Muscle of arm (tissue), 1 donor: ENCODE measurements at regions not wholly inside any gene's neighbourhood (a gene's known extent, or its start where the extent isn't known, plus 50 kb on each side); places are given as distances from the start of the nearest gene placed in this dataset.
"Not testable (repeated sequence)": the region's sequence is repeated elsewhere in the genome, so short reads cannot be mapped to it uniquely, and the experiment has no call there.

Experiments
- DNase-seq: peaks from one replicate; pipeline ENCODE4 v3.0.0-alpha.2; 2013

DNA sequence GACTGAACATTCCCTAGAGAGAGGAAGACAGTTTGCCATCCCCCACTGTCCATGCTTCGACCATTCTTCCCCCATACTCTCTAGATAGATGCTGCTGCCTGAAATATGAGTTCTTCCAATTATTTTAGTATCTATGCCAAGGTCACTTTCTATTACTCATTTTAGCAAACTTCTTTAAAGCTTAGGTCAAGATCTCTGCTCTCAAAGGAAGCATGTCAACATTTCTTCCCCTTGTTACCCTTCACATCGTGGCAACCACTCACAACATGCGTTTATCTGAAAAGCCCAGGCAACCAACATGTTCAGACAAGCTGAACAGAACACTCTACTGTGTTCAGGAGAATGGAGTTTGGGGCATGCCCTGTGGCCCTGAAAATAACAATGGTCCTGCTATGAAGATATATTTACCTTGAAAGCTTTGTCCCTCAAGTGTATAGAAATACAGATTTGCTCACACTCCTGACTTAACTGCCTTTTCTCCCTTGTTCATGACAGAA is 138.4 kb upstream of the KIF2A start:
- DNase-seq: no peak

DNA sequence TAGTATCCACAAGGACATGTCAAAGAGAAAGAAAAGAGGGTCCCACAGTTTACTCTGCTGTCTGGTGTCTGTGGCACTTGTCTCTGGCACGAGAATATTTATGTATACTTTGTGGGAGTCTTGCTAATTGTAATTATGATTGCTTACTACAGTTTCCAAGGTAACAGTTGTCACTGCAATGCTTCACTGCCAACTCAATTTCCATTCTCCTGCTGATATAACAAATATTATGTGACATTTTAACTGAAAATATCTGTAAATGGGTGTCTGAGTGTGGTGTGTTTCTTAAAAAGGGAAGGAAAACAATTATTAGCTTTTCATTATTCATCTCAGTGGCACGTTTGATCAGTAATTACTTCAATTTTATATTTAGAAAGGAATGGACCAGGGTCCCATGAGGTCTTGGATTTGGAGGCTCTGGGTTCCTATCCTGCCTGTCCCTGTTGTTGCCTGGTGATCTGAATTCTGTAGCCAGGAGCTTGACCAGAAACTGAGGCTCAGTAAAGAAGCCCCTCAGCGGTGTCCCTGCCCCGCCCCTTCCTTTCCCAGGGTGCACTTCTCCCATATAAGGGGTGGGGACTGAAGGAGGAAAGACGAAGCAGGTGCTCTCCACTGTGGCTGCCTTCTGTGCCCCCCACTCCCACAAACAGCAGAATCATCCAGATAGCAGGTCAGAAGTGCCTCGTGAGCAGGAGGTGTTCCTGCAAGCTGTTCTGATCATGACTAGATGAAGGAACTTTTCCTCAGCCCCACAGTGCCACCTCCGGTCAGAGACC is 137.3 kb upstream of the KIF2A start:
- DNase-seq: no peak

DNA sequence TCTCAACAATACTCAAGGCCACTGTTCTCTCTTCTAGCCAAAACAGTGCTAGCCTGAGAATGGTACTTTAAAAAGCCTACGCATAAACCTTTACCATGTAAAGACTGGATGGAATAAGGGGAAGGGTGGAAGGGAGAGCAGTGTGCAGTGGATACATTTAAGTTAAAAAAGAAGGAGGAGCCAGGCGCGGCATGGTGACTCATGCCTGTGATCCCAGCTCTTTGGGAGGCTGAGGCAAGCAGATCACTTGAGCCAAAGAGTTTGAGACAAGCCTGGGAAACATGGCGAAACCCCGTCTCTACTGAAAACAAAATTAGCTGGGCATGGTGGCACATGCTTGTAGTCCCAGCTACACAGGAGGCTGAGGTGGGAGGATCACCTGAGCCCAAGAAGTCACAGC is 127.7 kb upstream of the KIF2A start:
- DNase-seq: no peak

DNA sequence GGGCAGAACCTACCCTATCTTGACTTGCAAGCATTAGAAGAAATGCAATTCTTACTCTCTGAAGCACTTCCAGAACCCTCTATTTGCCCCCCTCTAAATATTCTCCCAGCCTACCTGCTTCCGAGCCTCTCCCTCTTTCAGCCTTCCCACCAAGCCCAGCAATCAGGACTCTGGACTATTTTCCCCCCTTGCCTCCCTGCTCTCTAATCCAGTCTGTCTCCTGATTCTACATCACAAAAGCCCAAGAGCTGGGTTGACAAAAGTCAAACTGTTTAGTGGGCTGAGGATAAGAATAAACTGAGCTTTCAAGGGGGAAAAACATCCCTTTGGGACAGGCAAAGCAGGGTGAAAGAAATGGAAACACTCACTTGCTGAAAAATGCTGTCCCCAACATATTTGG is 123.2 kb upstream of the KIF2A start:
- no peak for DNase-seq

DNA sequence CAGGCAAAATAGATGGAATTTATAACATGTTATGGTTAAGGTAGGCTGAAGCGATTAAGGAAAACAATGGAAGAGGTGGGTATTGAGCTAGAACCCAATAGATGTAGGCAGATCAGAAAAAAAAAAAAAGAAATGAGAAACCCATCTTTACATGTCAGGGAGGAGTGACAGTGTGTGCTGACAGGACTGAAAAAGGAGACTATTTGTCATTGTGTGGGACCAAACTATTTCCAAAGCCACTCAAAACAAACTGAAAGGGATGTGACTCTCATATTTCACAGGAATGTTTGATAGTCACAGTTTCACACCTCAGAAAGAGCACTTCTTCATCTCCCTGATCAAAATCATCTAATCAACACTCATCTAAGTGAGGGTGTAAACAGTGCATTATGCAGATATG is 122.3 kb upstream of the KIF2A start:
- DNase-seq: no peak

DNA sequence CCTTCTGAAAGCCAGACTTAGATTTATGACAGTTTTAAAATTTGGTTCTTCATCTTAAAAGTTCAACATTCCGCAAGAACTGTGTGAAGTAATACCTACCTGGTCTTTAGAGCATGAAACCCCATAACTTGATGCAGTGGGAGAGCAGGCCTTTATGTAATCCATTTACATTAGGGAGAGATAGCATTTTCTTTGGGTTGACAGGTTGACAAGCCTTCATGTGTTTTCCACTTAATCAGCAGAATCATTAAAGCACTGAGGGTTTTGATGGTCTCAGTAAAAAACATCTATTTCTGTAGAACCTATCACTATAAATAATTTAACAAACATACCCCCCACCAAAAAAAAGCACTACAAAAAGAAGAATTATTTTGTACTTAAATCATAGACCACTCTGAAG is 121.6 kb upstream of the KIF2A start:
- DNase-seq: no peak

DNA sequence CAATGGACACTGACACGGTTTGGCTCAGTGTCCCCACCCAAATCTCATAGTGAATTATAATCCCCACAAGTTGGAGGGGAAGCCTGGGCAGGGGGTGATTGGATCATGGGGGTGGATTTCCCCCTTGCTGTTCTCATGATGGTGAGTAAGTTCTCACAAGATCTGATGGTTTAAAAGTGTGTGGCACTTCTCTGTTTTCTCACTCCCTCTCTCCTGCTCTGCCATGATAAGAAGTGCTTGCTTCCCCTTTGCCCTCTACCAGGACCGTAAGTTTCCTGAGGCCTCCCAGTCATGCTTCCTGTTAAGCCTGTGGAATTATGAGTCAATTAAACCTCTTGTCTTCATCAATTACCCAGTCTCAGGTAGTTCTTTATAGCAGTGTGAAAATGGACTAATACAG is 115.8 kb upstream of the KIF2A start:
- no peak for DNase-seq

DNA sequence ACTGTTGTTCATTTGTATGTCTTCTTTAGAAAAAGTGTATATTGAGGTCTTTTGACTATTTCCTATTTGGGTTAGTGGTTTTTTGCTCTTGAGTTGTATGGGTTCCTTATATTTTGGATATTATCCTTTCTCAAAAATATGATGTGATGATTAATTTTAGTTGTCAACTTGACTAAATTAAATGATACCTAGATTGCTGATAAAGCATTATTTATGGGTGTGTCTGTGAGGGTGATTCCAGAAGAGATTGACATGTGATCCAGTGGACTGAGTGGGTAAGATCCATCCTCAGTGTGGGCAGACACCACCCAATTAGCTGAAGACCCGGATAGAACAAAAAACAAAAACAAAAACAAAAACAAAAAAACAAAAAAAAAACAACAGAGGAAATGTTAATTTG is 115.1 kb upstream of the KIF2A start:
- DNase-seq: no peak

DNA sequence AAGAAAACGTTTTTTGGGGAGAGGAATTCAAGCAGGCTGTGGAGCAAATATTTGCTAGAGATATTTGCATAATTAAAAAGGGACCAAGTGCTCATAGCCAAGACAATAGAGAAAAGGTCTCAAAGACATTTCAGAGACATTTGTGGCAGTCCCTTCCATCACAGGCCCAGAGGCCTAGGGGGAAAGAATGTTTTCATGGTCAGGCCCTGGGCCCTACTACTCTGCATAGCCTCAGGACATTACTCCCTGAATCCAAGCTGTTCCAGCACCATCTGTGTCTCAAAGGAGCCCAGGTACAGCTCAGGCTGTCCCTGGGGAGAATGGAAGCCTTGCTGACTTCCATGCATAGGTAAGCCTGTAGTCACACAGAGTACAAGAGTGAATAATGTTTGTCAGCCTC is 113.0 kb upstream of the KIF2A start:
- DNase-seq: no peak

DNA sequence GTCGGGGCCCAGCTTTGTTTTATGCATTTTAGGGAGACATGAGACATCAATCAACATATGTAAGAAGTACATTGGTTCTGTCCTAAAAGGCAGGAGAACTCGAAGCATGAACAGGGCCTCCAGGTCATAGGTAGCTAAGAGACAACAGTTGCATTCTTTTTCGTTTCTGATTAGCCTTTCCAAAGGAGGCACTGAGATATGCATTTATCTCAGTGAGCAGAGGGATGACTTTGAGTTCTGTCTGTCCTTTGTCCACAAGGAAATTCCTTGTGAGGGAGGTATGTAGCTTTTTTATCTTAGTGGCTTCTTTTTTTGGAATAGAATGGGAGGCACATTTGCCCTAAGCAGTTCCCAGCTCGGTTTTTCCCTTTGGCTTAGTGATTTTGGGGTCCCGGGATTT is 109.5 kb upstream of the KIF2A start:
- not testable (repeated sequence) for DNase-seq

DNA sequence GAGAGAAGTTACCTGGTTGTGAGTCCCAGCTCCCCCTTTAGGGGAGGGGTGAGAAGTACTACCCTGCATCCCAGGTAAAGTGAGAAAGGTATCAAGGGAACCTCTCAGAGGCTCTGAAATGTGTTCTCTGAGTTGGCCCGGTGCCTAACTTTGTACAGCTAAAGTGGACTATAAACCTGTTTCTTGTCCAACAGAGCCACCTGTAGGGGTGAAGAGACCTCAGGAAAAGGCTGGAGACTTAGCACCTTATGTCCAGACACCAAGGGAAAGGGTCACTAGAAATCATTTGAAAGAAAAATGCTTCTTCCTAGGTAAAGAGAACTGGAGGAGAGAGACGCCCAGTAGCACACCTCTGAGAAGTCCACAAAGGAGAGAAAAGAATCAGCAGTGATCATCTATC is 108.3 kb upstream of the KIF2A start:
- no peak for DNase-seq

DNA sequence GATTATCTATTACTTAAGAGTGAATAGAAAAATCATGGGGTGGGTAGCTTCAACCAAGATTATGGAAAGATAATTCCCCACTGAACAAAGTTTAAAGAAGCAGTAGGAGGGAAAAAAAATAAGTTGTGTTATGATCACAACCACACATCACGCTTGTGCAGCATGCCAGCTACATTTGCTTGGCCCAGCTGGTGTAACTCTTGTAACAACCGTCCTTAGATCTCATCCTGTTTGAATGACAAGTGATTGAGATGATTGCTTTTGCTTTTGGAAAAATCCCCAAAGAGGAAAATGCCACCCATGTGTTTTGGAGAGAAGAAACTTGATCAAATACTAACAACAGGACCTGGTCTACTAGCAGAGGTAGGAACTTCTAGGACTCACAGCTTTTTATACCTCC is 107.6 kb upstream of the KIF2A start:
- DNase-seq: no peak

DNA sequence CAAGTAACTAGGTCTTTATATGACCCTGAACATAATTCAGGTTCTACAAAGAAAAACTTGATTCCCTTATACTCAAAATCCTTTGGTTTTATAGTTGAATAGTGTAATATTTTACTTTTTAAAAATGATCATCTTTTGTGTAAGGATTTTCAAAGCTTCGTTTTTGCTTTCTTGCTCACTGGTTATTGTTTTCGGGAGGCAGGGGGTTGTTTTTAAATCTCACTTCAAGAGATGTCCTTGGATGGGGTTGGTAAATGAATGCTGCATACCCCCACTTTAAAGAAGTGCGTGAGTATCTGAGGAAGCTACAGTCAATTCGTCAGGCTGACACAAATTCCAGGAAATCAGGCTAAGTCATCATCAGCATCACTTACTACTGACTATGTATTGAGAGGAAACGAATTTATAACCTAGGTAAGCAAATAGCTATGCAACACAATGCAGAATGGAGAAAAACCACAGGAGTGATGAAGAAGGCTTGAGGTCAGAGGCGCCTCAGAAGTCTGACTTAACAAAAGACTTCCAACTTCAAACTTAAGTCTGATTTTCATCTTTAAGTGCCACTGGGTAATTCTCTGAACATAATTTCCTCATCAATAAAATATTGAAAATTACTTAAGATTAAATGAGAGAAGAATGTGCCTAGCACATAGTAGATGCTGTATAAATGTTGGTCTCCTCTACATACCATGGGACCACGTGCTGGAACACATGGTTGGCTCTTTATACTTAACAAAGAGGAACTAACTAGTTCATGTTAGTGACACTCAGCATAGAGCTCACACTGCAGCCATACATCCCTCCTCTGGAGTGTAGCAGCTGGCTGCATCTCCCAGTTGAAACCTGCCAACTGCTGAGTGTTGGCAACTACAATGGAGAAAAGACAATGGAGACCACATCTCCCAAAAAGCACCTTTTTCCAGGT is 106.0 kb upstream of the KIF2A start:
- no peak for DNase-seq

DNA sequence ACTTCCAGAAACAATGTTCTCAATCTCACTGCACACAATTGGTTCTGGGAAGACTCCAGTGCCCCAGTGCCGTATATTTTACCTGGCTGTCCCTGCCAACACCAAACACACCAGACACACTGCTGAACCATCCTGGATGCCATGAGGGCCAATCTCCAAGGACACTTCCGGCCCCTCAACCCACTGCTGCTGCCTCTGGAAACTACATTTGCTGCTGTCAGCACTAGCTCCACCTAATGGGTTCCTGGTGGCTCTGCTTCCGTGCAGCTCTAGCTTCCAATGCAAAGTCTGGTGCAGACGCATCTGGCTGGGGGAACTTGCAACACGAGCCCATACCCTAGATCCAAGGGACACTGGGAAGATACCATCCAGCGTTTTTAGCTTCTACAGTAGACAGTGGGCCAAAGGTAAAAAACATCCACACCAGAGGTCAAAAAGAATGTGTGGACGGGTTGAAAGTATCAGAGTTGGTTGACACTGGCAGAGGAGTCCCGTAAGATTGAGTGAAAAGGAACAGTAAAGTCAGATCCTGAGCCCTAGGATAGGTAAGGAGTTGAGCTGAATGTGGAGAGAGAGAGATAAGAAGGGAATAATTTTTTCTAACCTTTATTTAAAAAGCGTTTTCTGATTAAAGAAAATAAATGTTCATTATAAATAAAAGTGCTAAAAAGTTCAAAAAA is 99.7 kb upstream of the KIF2A start:
- DNase-seq: no peak

DNA sequence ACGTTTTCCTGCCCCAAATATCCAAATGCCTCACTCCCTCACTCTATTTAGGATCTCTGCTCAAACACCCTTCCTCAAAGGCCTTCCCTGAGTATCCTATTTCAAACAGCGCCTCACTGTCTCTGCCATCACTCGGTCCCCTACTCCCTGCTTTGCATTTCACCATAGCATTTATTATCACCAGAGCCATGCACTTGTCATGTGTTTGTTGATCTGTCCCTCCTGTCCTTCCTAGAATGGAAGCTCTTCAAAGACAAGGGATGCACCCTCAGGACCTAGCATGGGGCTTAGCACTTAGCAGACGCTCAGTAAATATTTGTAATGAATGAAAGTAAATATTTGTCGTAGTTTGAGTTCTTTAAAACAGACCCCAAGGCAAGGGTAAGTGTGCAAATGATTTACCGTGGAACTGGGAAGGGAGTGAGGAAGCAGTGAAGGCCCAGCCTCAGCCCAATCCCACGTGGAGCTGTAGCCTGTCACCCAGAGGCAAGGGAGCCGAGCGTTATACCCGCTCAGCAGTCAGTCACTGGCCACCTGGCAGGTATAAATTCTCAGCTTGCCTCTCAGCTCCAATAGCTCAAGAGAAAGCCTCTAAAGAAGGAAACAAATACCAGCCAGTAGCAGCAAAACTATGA is 97.7 kb upstream of the KIF2A start:
- DNase-seq: no peak

DNA sequence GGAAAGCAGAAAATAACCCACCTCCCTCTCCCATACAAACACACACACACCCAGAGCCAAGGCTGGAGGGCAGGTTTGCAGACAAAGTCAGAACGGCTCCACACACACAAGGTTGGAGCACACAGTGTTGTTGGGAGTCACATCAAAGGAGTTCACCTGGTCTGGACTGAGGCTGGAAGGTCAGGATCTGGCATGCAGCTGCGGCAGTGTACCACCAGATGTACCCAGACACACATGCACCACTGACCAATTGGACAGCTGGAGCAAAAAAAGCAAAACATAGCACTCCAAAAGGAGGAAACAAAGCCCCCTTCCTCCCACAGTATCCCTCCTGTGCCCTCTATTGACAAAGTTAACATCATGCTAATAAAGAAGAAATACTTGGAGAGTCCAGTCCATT is 94.6 kb upstream of the KIF2A start:
- DNase-seq: no peak

DNA sequence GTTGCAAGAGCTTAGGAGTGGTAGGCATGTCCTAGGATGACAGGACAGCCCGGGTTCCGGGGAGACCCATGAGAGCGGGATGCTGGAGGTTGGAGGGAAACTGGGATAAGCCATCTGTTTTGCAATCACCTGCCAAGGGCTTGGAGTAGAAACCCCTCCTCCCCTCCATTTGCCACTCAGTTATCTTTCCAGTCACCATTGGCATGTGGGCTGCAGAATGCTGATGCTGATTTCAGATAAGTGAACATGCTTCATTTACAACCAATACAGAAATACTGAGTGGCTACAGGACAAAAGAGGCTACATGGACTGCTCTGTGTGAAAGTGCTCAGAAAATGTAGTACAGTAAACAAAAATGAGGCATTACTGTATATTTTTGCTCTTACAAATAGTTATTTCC is 93.4 kb upstream of the KIF2A start:
- DNase-seq: no peak

DNA sequence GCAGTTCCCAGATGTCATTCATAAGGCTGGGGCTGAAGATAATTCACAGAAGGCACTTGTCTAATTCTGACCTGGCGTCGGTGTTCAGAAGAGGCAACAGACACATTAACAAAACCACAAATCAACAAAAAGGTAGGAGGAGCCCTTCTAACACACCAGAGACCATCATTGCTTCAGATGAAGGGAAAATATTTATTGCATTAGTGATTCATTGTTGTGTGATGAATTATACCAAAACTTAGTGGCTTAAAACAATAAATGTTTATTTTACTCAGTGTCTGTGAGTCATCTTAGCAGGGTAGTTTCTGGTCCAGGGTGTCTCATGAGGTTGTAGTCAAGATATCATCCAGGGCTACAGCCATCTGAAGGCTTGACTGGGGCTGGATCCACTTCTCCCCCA is 91.3 kb upstream of the KIF2A start:
- no peak for DNase-seq

DNA sequence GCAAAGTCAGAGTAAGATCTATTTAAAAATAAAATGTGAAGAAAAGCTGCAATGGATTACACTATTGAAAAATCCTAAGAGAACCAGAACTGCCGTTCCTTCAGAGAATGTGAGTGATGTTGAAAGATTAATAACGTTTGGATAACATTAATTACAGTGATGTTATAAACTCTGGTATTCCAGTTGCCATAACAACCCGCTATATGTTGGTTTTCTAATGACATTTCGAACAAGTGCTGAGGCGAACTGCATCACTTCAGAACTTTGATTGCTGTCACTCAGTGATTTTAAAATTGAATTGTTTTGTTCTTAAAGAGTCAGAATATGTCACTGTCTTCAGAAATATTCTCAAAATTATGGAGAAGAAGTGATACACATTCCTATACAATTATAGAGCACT is 89.4 kb upstream of the KIF2A start:
- DNase-seq: not testable (repeated sequence)

DNA sequence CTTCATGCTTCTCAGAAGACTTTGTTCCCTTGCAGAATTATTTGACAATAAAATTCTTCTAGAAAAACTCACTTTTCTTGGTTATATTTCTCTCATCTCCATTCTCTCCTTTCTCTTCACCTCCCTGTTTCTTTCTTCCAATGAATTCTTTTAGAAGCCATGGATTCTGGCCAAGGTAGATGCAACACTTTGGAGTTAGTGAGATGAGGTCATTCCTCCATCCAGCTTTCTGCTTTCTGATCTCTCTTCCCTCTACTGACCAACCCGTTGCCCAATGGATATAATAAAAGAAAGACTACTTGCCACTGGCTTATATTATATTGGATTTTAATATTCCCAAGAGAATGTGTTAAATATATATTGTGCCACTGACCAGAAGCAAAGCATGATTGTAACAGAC is 88.9 kb upstream of the KIF2A start:
- DNase-seq: not testable (repeated sequence)

DNA sequence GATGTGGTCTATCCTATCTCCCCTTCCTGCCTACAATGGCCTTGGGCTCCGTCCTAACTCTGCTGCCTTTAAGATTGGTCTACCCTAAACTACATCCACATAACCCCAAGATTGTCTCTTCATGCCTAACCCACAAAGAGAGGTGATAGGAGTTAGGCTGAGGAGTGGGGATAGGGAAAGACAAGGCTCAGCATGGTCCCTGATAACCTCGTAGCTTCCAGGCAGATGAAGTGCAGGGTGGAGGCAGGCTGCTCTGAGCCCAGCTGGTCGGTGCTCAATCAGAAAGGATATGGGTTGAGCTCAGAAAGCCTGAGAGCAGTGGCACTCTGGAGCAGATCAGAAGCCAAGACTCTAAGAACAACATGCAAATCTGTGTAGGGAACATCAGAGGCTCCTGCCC is 87.1 kb upstream of the KIF2A start:
- not testable (repeated sequence) for DNase-seq

DNA sequence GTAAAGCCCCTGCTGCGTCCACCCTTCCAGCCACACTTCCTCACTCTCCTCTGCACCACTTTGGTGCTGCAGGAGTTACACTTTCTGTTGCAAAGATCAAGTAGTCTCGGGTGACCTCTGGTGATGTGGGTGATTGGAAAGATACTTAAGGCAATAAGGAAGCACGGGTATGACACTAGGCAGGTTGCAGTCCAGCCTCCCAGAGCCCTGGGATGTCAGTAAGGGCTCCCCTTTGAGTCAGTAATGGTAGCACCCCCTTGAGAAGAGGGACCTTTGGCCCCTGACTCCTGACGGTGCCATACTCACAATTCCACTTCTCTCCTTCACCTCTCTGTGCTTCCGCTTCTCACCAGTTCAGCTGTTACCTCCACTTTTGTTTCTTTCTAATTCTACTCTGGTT is 84.1 kb upstream of the KIF2A start:
- DNase-seq: not testable (repeated sequence)
